GM19372 (cell line): ENCODE measurements at regions not wholly inside any gene's neighbourhood (a gene's known extent, or its start where the extent isn't known, plus 50 kb on each side); places are given as distances from the start of the nearest gene placed in this dataset.
"Not testable (repeated sequence)": the region's sequence is repeated elsewhere in the genome, so short reads cannot be mapped to it uniquely, and the experiment has no call there.

Experiments used
- ATAC-seq: cut with Tn5 transposase; IDR thresholded peaks from one replicate; pipeline ENCODE4 v1.9.1; 2021; ENCODE audit warnings: mild to moderate bottlenecking, low read depth, moderate library complexity; ENCODE audit not compliant: unreplicated experiment

DNA sequence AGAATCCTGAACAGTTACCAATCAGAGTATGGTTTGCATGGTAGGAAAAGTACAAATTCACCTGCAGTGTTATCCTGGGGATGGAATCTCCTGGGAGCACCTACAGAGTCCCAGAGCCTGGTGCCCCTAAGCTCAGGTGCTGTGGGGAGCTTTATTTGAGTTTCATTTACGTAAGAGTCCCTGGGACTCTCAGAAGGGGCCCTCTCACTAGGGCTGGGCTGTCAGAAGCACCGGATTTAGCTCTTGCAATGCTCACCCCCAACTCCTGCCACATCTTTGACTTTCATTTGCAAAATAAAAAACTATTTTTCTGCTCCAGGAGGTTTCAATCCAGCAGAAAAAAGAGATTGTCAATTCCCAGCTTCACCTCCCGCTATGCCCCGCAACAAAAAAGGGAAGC lies 569.8 kb upstream of the B3GAT1 start:
- no peak for ATAC-seq

- no peak for ATAC-seq
Measured at GRCh38 chr11:134980819-134981710, 569.0 kb upstream of the B3GAT1 start.

DNA sequence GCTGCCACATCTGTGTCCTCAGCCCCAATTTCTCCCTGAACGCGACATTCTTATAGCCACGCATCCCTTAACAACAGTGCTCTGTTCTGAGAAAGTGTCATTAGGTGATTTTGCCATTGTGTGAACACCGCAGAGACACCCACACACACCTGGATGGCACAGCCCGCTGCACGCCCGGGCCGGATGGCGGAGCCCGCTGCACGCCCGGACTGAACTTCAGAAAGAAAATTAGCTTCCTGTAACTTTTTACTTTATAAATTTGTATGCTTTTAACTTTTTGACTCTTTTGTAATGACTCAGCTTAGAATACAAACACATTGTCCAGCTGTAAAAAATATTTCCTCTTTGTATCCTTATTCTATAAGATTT lies 567.0 kb upstream of the B3GAT1 start:
- not testable (repeated sequence) for ATAC-seq

GRCh38 chr11:134978388-134979088 lies 566.5 kb upstream of the B3GAT1 start:
- no peak for ATAC-seq

DNA sequence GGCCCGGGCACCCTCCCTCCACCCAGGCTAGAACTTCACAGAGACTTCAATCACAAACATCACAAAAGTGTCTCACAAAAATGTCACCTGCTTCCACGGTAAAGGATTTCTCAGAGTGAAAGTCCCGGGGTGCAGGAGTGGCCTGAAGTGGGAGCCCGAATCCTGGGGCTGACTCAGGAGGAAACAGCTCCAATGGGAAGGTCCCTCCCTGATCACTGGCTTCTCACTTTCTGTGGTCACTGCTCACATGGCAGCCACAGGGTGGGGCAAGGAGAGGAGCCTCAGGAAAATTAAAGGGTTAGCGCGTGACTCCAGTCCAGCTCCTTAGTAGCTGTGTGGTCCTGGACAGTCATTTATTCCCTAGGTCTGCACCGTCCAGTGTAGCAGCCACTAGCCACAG lies 564.5 kb upstream of the B3GAT1 start:
- ATAC-seq: no peak

- no peak for ATAC-seq
Measured at GRCh38 chr11:134975866-134976376, 563.9 kb upstream of the B3GAT1 start.

DNA sequence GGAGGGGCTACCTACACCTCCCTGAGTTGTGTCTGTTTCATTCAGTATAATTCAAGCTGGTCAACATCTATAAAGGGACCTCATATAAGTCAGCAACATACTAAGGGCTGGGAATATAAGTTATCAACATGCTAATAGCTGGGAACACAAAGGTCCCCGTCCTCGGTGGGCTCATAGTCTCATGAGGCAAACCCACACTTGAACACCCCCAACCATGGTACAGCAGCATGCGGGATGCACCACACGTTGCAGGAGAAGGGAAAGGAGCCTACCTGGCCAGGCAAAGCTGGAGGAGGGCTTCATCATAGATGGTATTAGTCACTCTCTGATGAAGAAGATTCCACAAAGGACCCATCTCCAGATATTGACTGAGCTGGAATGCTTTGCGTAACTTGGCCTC lies 561.8 kb upstream of the B3GAT1 start:
- ATAC-seq: no peak

DNA sequence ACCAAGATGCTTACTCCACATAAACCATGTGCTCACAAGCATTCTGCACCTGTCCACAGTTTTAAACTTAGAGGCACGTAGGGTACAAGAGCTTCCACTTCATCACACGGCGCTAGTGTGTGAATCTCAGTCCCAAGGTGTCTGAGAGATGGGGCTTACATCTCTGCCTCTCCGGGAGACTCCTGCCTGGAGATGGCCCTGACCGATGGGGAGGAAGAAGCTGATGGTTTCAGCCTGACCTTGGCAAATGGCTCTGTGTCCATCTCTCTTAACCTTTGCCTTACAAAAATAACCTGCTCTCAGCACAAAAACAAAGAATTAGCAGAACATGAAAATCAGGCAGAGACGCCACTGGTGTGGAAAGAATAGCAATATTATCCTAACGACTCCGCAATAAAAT lies 559.3 kb upstream of the B3GAT1 start:
- no peak for ATAC-seq

DNA sequence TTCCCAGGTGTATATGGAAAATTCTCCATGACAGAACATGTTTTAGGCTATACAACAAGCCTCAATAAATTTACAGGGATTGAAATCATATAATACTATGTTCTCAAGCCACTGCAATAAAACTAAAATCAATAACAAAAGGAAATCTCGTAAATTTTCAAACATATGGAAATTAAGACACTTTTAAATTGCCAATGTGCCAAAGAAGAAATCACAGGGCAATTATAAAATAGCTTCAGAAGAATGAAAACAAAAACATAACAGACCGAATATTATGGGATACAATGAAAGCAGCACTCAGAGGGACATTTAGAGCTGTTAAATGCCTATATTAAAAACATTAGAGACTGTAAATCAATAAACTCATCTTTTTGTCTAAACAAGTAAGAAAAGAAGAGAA lies 555.7 kb upstream of the B3GAT1 start:
- no peak for ATAC-seq

DNA sequence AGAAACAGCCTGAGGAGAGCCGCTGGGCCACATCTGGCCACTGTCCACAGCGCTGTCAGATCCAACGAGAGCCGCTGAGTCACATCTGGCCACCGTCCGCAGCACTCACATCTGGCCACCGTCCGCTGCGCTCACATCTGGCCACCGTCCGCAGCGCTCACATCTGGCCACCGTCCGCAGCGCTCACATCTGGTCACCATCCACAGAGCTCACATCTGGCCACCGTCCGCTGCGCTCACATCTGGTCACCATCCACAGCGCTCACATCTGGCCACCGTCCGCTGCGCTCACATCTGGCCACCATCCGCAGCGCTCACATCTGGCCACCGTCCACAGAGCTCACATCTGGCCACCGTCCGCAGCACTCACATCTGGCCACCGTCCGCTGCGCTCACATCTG lies 549.3 kb upstream of the B3GAT1 start:
- ATAC-seq: not testable (repeated sequence)

- ATAC-seq: no peak
Measured at GRCh38 chr11:134958870-134959269, 546.8 kb upstream of the B3GAT1 start.

DNA sequence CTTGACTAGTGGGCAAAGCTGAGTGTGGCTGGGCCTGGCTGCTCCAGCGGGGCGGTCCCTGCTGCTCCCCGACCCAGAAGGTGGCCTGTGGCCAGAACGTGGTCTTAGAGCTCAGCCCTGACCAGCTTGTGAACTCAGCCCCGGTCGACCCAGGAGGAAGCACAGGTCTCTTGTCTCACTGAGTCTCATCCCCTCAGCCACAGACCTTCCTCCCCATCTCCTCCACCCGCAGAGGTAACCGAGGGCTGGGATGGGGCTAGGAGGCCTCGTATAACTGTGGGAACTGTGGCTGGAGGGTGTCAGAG lies 546.2 kb upstream of the B3GAT1 start:
- ATAC-seq: no peak

GRCh38 chr11:134957540-134958335 lies 545.7 kb upstream of the B3GAT1 start:
- no peak for ATAC-seq

GRCh38 chr11:134956450-134957210 lies 544.6 kb upstream of the B3GAT1 start:
- ATAC-seq: no peak

- not testable (repeated sequence) for ATAC-seq
Measured at GRCh38 chr11:134955970-134956369, 543.9 kb upstream of the B3GAT1 start.

DNA sequence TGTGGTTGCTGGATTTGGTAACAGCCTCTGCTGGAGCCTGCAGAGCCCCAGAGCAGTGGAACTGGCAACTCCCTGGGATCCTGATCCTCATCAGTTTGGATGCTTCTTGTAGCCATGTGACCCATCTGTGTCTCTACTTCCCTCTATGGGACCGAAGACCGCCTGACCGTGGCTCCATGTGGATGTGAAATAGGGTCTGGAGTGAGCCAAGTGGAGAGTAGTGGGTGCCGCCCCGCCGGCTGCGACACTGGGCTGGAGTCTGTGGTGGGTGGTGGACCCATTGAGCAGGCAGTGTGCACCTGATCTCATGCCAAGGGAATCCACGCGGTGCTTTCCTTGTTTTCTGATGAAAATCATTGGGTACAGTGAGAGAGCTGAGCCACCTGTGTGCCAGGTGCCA lies 543.2 kb upstream of the B3GAT1 start:
- ATAC-seq: no peak

DNA sequence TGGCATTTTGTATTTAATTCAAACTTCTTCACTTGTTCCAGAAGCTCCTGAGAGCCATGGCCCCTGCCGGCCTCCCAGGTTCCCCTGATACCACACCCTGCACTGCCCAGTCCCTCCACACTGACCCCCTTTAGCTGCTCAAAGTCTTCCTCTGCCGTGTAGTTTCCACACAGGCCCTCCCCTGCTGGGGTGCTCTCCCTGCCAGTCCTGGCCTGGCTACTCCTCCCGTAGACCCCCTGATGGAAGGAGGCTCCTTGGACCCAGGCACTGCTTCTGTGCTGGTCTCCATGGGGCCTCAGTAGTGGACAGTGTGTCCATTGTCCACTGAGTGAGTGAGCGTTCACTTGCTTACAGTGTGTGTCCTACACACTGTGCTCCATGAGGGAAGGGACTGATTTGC lies 542.4 kb upstream of the B3GAT1 start:
- not testable (repeated sequence) for ATAC-seq

- not testable (repeated sequence) for ATAC-seq
Measured at GRCh38 chr11:134953417-134953970, 541.5 kb upstream of the B3GAT1 start.

GRCh38 chr11:134951305-134951700 lies 539.3 kb upstream of the B3GAT1 start:
- ATAC-seq: no peak

DNA sequence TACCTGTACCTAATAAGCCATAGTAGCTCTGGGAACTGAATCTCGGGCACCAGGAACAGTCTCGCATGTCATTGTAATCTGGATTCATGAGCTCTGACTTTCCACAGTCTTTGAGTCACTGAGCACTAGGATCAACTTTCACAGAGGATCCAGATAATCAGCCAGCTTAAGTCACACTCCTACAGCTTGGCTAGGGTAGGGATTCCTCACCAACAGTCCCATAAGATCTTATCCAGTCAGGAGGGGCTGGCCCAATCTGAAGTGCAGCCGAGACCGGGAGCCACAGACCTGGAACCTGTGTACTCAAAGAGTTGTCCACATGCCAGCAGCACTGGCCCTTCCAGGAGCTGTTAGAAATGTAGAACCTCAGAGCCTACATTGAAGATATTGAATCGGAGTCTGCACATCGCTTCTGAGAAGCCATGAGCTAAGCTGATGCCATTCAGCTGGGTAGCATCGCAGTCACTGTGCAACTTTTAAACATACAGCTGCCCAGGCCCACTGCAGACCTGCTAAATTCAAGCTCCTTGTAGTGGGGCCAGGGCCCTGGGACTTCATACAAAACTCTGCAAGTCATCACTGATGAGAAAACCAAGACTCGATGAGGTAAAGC lies 538.8 kb upstream of the B3GAT1 start:
- ATAC-seq: no peak
